CD8-positive, alpha-beta memory T cell (primary cell): ENCODE measurements at regions not wholly inside any gene's neighbourhood (a gene's known extent, or its start where the extent isn't known, plus 50 kb on each side); places are given as distances from the start of the nearest gene placed in this dataset.

ENCODE experiments used
- CTCF ChIA-PET: fragments of 350-600 bp; sonication (Branson Sonifier 250); formaldehyde crosslinking; loops from one replicate; lab custom pipeline; 2021; ENCODE audit warnings: antibody characterized with exemption; lab: Charles Lee
- POLR2A ChIA-PET: fragments of 350-600 bp; sonication (Branson Sonifier 250); formaldehyde crosslinking; loops from one replicate; lab custom pipeline; 2021; ENCODE audit warnings: antibody characterized with exemption; lab: Charles Lee
- DNase-seq, 5 donors: peaks; one replicate each; pipeline versions ENCODE4 v3.0.0 to v3.0.0-alpha.2; 2020 to 2022; ENCODE audit warnings: mixed read lengths in 1 of 5
- H3K27ac ChIP-seq: one replicate; pipeline ENCODE4 v1.7.0; 2013; ENCODE audit warnings: low read depth, mild to moderate bottlenecking, low read length, moderate library complexity
- H3K27me3 ChIP-seq: 2 replicates; pipeline ENCODE4 v1.7.0; 2013; ENCODE audit warnings: low read length, mild to moderate bottlenecking; ENCODE audit not compliant: insufficient read depth, poor library complexity, severe bottlenecking
- H3K36me3 ChIP-seq: 2 replicates; pipeline ENCODE4 v1.7.0; 2013; ENCODE audit warnings: mild to moderate bottlenecking, low read length, moderate library complexity; ENCODE audit not compliant: insufficient read depth
- H3K4me1 ChIP-seq: 2 replicates; pipeline ENCODE4 v1.7.0; 2013; ENCODE audit warnings: mild to moderate bottlenecking, low read length, moderate library complexity; ENCODE audit not compliant: insufficient read depth
- H3K4me3 ChIP-seq: 2 replicates; pipeline ENCODE4 v1.7.0; 2013; ENCODE audit warnings: mild to moderate bottlenecking, low read length
- H3K9me3 ChIP-seq: 2 replicates; pipeline ENCODE4 v1.7.0; 2013; ENCODE audit warnings: mild to moderate bottlenecking, low read length
- H3K27ac Mint-ChIP-seq, 8 donors: one replicate each; pipeline ENCODE4 v1.8.0; 2020 to 2021; ENCODE audit warnings: mixed read lengths in 8 of 8, mild to moderate bottlenecking in 6 of 8, inconsistent platforms in 3 of 8, moderate library complexity in 3 of 8
- H3K27me3 Mint-ChIP-seq, 2 donors: one replicate each; pipeline ENCODE4 v1.8.0; 2020 to 2021; ENCODE audit warnings: mixed read lengths in 2 of 2, mild to moderate bottlenecking in 1 of 2, moderate library complexity in 1 of 2
- H3K36me3 Mint-ChIP-seq, 3 donors: one replicate each; pipeline ENCODE4 v1.8.0; 2020 to 2021; ENCODE audit warnings: mixed read lengths in 3 of 3, inconsistent platforms in 1 of 3, mild to moderate bottlenecking in 1 of 3
- H3K4me1 Mint-ChIP-seq, 3 donors: one replicate each; pipeline ENCODE4 v1.8.0; 2020 to 2021; ENCODE audit warnings: mixed read lengths in 3 of 3, inconsistent platforms in 1 of 3, mild to moderate bottlenecking in 1 of 3
- H3K4me3 Mint-ChIP-seq, 7 donors: one replicate each; pipeline ENCODE4 v1.8.0; 2020 to 2021; ENCODE audit warnings: mixed read lengths in 7 of 7, mild to moderate bottlenecking in 6 of 7, moderate library complexity in 4 of 7, inconsistent platforms in 2 of 7
- H3K9me3 Mint-ChIP-seq, 5 donors: one replicate each; pipeline ENCODE4 v1.8.0; 2020 to 2022; ENCODE audit warnings: mixed read lengths in 5 of 5, mild to moderate bottlenecking in 3 of 5, moderate library complexity in 2 of 5, inconsistent platforms in 1 of 5

- no peak overlapping the region for H3K4me3 Mint-ChIP-seq
- peaks cover 0 to 9% (median 0%) of the 10 kb centered on the region in 3 donors for H3K36me3 Mint-ChIP-seq
- Histone ChIP-seq H3K27me3 (peaks cover 5% of the 10 kb centered on the region), H3K4me3 (no peak overlapping the region), H3K36me3 (no peaks in the 10 kb centered on the region), H3K27ac (no peak overlapping the region), H3K9me3 (no peaks in the 10 kb centered on the region), H3K4me1 (peaks cover 5% of the 10 kb centered on the region)
- ChIA-PET POLR2A (no interaction called here), CTCF (no interaction called here)
- H3K27me3 Mint-ChIP-seq = peaks cover 10 to 48% of the 10 kb centered on the region in 2 donors
- no peak overlapping the region for H3K27ac Mint-ChIP-seq
- DNase-seq = no peak
- H3K9me3 Mint-ChIP-seq = peaks cover 0 to 2% (median 0%) of the 10 kb centered on the region in 5 donors
- peaks cover 4% of the 10 kb centered on the region in 3 donors for H3K4me1 Mint-ChIP-seq
Measured at GRCh38 chr13:23985060-23985459, 87.8 kb upstream of the C1QTNF9B start.

DNA sequence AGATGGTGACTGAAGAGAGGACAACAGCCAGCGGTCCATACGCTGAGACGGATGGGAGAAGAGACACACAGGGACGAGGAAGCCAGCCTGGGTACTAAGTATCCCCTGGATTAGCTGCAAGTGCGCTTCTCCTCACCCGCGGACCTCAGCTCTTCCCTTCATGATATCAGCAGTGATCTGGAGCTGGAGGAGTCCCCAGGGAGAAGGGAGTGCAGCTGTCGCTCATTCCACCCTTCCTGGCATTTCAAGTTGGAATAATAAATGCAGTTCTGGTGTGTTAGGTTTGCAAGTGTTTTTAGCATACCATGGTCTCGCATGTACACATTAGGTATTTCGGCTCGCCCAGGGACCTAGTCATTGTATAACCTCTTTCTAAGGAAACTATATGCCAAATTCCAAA, 88.5 kb upstream of the C1QTNF9B start:
- Histone ChIP-seq H3K4me1 (no peaks in the 10 kb centered on the region), H3K4me3 (no peak overlapping the region), H3K9me3 (no peaks in the 10 kb centered on the region), H3K27ac (no peak overlapping the region), H3K36me3 (no peaks in the 10 kb centered on the region), H3K27me3 (no peaks in the 10 kb centered on the region)
- H3K9me3 Mint-ChIP-seq = no peaks in the 10 kb centered on the region
- no peak overlapping the region for H3K4me3 Mint-ChIP-seq
- ChIA-PET CTCF (no interaction called here), POLR2A (no interaction called here)
- H3K27ac Mint-ChIP-seq = peak overlapping the region in 1 of 8 donors; percentile 56
- peaks cover 0 to 14% (median 0%) of the 10 kb centered on the region in 3 donors for H3K36me3 Mint-ChIP-seq
- H3K4me1 Mint-ChIP-seq = no peaks in the 10 kb centered on the region
- no peak for DNase-seq
- peaks cover 8 to 51% of the 10 kb centered on the region in 2 donors for H3K27me3 Mint-ChIP-seq

GRCh38 chr13:23986619-23987018, 89.3 kb upstream of the C1QTNF9B start:
- no peak overlapping the region for H3K27ac ChIP-seq
- Mint-ChIP-seq H3K9me3 (no peaks in the 10 kb centered on the region), H3K36me3 (peaks cover 0 to 14% (median 0%) of the 10 kb centered on the region in 3 donors), H3K27ac (no peak overlapping the region), H3K4me3 (no peak overlapping the region), H3K27me3 (peaks cover 10 to 51% of the 10 kb centered on the region in 2 donors), H3K4me1 (no peaks in the 10 kb centered on the region)
- H3K4me1 ChIP-seq = no peaks in the 10 kb centered on the region
- no peak for DNase-seq
- H3K4me3 ChIP-seq = no peak overlapping the region
- CTCF ChIA-PET = no interaction called here
- no peaks in the 10 kb centered on the region for H3K36me3 ChIP-seq
- H3K27me3 ChIP-seq = no peaks in the 10 kb centered on the region
- H3K9me3 ChIP-seq = no peaks in the 10 kb centered on the region
- POLR2A ChIA-PET = no interaction called here

- H3K4me1 ChIP-seq = no peaks in the 10 kb centered on the region
- CTCF ChIA-PET = no interaction called here
- no peak overlapping the region for H3K4me3 Mint-ChIP-seq
- H3K4me1 Mint-ChIP-seq = no peaks in the 10 kb centered on the region
- H3K4me3 ChIP-seq = no peak overlapping the region
- no peak for DNase-seq
- no peaks in the 10 kb centered on the region for H3K36me3 ChIP-seq
- no peak overlapping the region for H3K27ac ChIP-seq
- POLR2A ChIA-PET = no interaction called here
- peaks cover 10 to 55% of the 10 kb centered on the region in 2 donors for H3K27me3 Mint-ChIP-seq
- no peaks in the 10 kb centered on the region for H3K27me3 ChIP-seq
- H3K9me3 Mint-ChIP-seq = no peaks in the 10 kb centered on the region
- H3K27ac Mint-ChIP-seq = no peak overlapping the region
- no peaks in the 10 kb centered on the region for H3K9me3 ChIP-seq
- H3K36me3 Mint-ChIP-seq = peaks cover 0 to 17% (median 0%) of the 10 kb centered on the region in 3 donors
Measured at GRCh38 chr13:23987331-23987894, 90.1 kb upstream of the C1QTNF9B start.

- Mint-ChIP-seq H3K9me3 (no peaks in the 10 kb centered on the region), H3K4me3 (no peak overlapping the region)
- POLR2A ChIA-PET = no interaction called here
Measured at GRCh38 chr13:23988546-23989122, 91.3 kb upstream of the C1QTNF9B start.

GRCh38 chr13:23990455-23990854, 93.2 kb upstream of the C1QTNF9B start:
- Histone ChIP-seq H3K4me1 (no peaks in the 10 kb centered on the region), H3K27me3 (no peaks in the 10 kb centered on the region), H3K9me3 (no peaks in the 10 kb centered on the region), H3K27ac (no peak overlapping the region), H3K4me3 (no peak overlapping the region), H3K36me3 (no peaks in the 10 kb centered on the region)
- POLR2A ChIA-PET = no interaction called here
- Mint-ChIP-seq H3K36me3 (peaks cover 0 to 18% (median 0%) of the 10 kb centered on the region in 3 donors), H3K27me3 (peaks cover 6 to 48% of the 10 kb centered on the region in 2 donors), H3K4me1 (peaks cover 0 to 4% (median 1%) of the 10 kb centered on the region in 3 donors), H3K4me3 (no peak overlapping the region), H3K9me3 (no peaks in the 10 kb centered on the region), H3K27ac (no peak overlapping the region)
- DNase-seq = no peak
- CTCF ChIA-PET = no interaction called here

More at GRCh38 chr13:23988546-23989122, 91.3 kb upstream of the C1QTNF9B start:
- no peaks in the 10 kb centered on the region for H3K27me3 ChIP-seq
- no peak overlapping the region for H3K4me3 ChIP-seq
- H3K9me3 ChIP-seq = no peaks in the 10 kb centered on the region
- H3K4me1 ChIP-seq = no peaks in the 10 kb centered on the region
- H3K27ac ChIP-seq = no peak overlapping the region
- no peak for DNase-seq
- Mint-ChIP-seq H3K36me3 (peaks cover 0 to 18% (median 0%) of the 10 kb centered on the region in 3 donors), H3K4me1 (no peaks in the 10 kb centered on the region), H3K27ac (no peak overlapping the region), H3K27me3 (peaks cover 6 to 55% of the 10 kb centered on the region in 2 donors)
- CTCF ChIA-PET = interaction anchor here (1.5 kb wide), 1 partner anchor 28 kb away, joined by 6 read pairs; no protein-coding TSS in a partner anchor
- H3K36me3 ChIP-seq = no peaks in the 10 kb centered on the region

- Mint-ChIP-seq H3K4me3 (no peak overlapping the region), H3K27me3 (peaks cover 8 to 42% of the 10 kb centered on the region in 2 donors), H3K36me3 (peaks cover 0 to 18% (median 0%) of the 10 kb centered on the region in 3 donors), H3K27ac (no peak overlapping the region), H3K4me1 (peaks cover 0 to 7% (median 5%) of the 10 kb centered on the region in 3 donors), H3K9me3 (no peaks in the 10 kb centered on the region)
- H3K27ac ChIP-seq = no peak overlapping the region
- no peak overlapping the region for H3K4me3 ChIP-seq
- no peaks in the 10 kb centered on the region for H3K36me3 ChIP-seq
- no peak for DNase-seq
- no peaks in the 10 kb centered on the region for H3K27me3 ChIP-seq
- ChIA-PET POLR2A (no interaction called here), CTCF (no interaction called here)
- no peaks in the 10 kb centered on the region for H3K4me1 ChIP-seq
- H3K9me3 ChIP-seq = no peaks in the 10 kb centered on the region
Measured at GRCh38 chr13:23991119-23991518, 93.8 kb upstream of the C1QTNF9B start.
